ENCODE measurements at regions not wholly inside any gene's neighbourhood (a gene's known extent, or its start where the extent isn't known, plus 50 kb on each side); places are given as distances from the start of the nearest gene placed in this dataset.

DNA sequence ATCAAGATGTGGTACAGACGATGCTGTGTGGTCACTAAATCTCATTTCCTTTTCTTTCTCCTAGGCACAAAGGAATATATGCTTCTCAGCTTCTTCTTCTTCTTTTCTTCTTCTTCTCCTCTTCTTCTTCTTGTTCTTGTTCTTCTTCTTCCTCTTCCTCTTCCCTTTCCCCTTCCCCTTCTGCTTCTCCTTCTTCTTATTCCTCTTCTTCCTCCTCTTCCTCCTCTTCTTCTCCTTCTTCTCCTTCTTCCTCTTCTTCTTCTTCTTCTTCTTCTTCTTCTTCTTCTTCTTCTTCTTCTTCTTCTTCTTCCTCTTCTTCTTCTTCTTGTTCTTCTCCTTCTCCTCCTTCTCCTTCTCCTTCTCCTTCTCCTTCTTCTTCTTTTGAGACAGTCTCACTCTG is 190.4 kb upstream of the DTNBP1 start:
- no peaks in the 10 kb centered on the region for H3K27me3 ChIP-seq (ENCODE audit: control insufficient read depth, insufficient read depth, low read length)
- POLR2A ChIA-PET = no interaction called here
- intact Hi-C loops (cut with micrococcal nuclease; ENCODE audit: unreplicated experiment) = no loop called here

DNA sequence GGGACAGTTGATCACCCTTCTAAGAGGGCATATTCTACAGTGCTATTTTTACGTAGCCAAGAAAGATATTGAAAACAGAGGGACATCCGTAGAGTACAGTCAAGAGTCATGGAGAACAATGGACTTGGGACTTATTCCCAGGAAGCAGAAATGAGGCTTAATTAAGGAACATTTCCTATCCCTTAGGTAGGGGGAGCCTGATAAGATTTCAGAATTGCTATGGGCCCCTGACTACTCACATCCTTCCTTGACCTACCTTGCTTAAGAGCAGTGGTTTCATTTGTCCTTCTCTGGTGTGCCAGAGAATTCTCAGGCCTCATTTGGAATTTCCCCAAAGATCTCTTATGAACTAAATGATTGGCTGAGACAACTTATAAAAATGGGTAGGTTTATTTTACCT is 189.5 kb upstream of the DTNBP1 start:
- Histone ChIP-seq H3K9me3 (ENCODE audit: control insufficient read depth, insufficient read depth, low read depth, low read length) (no peaks in the 10 kb centered on the region), H3K4me1 (ENCODE audit: control insufficient read depth, insufficient read depth, low read length) (no peaks in the 10 kb centered on the region), H3K36me3 (ENCODE audit: control insufficient read depth, insufficient read depth, low read length) (no peaks in the 10 kb centered on the region), H3K27me3 (ENCODE audit: control insufficient read depth, insufficient read depth, low read length) (no peaks in the 10 kb centered on the region), H3K27ac (ENCODE audit: low read length) (no peak overlapping the region), H3K4me3 (ENCODE audit: low read depth in 2 of 2, low read length in 2 of 2) (no peak overlapping the region)
- ChIA-PET POLR2A (no interaction called here), CTCF (no interaction called here)
- BruUV-seq (replicated peaks) = no TSS peak
- no peak for ATAC-seq
- intact Hi-C loops (cut with micrococcal nuclease; ENCODE audit: unreplicated experiment) (no loop called here), in situ Hi-C loops (cut with HindIII; ENCODE audit: low pct_unique_long_range_greater_than_20kb, low sequenced_read_pairs) (no loop called here)
- no peak for DNase-seq (ENCODE audit: low read depth, low spot score)
- TF ChIP-seq TCF7L2 (IDR thresholded peaks at IDR 0.05; ENCODE audit: low read depth, low read length) (no peak), SIN3A (IDR thresholded peaks at IDR 0.05; ENCODE audit: borderline replicate concordance, insufficient read depth, low read depth, low read length) (no peak), POLR2AphosphoS5 (IDR thresholded peaks at IDR 0.05; ENCODE audit: low read depth, low read length) (no peak)
- TF ChIP-seq, protein P1, sequence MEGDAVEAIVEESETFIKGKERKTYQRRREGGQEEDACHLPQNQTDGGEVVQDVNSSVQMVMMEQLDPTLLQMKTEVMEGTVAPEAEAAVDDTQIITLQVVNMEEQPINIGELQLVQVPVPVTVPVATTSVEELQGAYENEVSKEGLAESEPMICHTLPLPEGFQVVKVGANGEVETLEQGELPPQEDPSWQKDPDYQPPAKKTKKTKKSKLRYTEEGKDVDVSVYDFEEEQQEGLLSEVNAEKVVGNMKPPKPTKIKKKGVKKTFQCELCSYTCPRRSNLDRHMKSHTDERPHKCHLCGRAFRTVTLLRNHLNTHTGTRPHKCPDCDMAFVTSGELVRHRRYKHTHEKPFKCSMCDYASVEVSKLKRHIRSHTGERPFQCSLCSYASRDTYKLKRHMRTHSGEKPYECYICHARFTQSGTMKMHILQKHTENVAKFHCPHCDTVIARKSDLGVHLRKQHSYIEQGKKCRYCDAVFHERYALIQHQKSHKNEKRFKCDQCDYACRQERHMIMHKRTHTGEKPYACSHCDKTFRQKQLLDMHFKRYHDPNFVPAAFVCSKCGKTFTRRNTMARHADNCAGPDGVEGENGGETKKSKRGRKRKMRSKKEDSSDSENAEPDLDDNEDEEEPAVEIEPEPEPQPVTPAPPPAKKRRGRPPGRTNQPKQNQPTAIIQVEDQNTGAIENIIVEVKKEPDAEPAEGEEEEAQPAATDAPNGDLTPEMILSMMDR (IDR thresholded peaks at IDR 0.05) = no peak
- TF ChIP-seq, protein P2, sequence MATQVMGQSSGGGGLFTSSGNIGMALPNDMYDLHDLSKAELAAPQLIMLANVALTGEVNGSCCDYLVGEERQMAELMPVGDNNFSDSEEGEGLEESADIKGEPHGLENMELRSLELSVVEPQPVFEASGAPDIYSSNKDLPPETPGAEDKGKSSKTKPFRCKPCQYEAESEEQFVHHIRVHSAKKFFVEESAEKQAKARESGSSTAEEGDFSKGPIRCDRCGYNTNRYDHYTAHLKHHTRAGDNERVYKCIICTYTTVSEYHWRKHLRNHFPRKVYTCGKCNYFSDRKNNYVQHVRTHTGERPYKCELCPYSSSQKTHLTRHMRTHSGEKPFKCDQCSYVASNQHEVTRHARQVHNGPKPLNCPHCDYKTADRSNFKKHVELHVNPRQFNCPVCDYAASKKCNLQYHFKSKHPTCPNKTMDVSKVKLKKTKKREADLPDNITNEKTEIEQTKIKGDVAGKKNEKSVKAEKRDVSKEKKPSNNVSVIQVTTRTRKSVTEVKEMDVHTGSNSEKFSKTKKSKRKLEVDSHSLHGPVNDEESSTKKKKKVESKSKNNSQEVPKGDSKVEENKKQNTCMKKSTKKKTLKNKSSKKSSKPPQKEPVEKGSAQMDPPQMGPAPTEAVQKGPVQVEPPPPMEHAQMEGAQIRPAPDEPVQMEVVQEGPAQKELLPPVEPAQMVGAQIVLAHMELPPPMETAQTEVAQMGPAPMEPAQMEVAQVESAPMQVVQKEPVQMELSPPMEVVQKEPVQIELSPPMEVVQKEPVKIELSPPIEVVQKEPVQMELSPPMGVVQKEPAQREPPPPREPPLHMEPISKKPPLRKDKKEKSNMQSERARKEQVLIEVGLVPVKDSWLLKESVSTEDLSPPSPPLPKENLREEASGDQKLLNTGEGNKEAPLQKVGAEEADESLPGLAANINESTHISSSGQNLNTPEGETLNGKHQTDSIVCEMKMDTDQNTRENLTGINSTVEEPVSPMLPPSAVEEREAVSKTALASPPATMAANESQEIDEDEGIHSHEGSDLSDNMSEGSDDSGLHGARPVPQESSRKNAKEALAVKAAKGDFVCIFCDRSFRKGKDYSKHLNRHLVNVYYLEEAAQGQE (IDR thresholded peaks at IDR 0.05; ENCODE audit: insufficient read depth in 1 of 2, low read depth in 2 of 2, low read length in 1 of 2) = no peak

More for the DNA sequence above, 190.4 kb upstream of the DTNBP1 start:
- Histone ChIP-seq H3K9me3 (ENCODE audit: control insufficient read depth, insufficient read depth, low read depth, low read length) (no peaks in the 10 kb centered on the region), H3K36me3 (ENCODE audit: control insufficient read depth, insufficient read depth, low read length) (no peaks in the 10 kb centered on the region), H3K27ac (ENCODE audit: low read length) (no peak overlapping the region), H3K4me3 (ENCODE audit: low read depth in 2 of 2, low read length in 2 of 2) (no peak overlapping the region), H3K4me1 (ENCODE audit: control insufficient read depth, insufficient read depth, low read length) (no peaks in the 10 kb centered on the region)
- BruUV-seq (replicated peaks) = no TSS peak
- no peak for TF ChIP-seq POLR2AphosphoS5 (IDR thresholded peaks at IDR 0.05; ENCODE audit: low read depth, low read length)
- TF ChIP-seq, protein P2 (IDR thresholded peaks at IDR 0.05; ENCODE audit: insufficient read depth in 1 of 2, low read depth in 2 of 2, low read length in 1 of 2) = no peak
- TF ChIP-seq, protein P1 (IDR thresholded peaks at IDR 0.05) = no peak
- TF ChIP-seq SIN3A (IDR thresholded peaks at IDR 0.05; ENCODE audit: borderline replicate concordance, insufficient read depth, low read depth, low read length) = no peak
- no peak for TF ChIP-seq TCF7L2 (IDR thresholded peaks at IDR 0.05; ENCODE audit: low read depth, low read length)
- DNase-seq (ENCODE audit: low read depth, low spot score) (no peak), ATAC-seq (no peak)
- in situ Hi-C loops (cut with HindIII; ENCODE audit: low pct_unique_long_range_greater_than_20kb, low sequenced_read_pairs) = no loop called here
- CTCF ChIA-PET = no interaction called here

All from Panc1 (cell line).